ENCODE measurements at regions not wholly inside any gene's neighbourhood (a gene's known extent, or its start where the extent isn't known, plus 50 kb on each side); places are given as distances from the start of the nearest gene placed in this dataset.

DNA sequence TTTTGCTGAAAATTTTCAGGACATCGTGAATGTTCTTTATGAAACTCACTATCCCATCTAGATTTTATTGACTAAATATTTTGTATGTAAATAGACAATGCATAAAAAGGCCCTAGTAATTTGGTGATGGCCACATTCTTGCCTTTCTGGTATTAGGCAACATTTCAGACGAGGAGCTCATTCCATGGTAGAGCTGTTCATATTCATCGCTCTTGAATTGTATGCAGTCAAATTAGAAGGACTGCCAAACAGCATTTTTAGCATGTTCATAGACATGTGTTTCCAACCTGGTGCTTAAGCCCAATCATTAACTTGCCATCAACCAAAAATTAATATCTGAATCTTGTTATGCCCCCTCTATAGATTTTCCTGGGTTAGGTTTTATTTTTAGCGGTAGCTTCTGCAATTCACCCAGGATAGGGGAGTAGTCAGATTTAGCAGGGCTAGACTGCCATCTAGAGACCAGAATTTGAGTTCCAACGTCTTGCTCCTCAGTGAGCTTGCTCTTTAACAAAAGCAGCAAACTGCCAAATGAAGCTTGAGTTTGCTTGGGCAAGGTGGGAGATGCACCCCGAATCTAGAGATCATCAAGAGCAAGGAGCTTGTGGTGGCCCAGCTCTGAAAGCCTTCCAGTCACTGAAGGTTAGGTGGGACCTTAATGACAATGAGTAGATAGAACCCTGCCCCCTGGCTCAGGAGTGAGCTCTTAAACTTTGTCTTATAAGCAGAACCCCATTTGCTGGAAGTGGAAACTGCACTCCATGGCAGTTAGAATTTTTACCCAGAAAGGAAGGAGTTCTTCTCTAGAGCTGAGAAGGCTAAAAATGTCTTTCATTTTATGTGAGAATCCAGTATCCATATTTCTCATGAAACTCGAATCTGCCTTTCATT is 456.2 kb downstream of the RASEF start:
- no peak overlapping the region for H3K27ac ChIP-seq
- TF ChIP-seq POLR2A (IDR thresholded peaks at IDR 0.05): no peak
- TF ChIP-seq, protein P1, sequence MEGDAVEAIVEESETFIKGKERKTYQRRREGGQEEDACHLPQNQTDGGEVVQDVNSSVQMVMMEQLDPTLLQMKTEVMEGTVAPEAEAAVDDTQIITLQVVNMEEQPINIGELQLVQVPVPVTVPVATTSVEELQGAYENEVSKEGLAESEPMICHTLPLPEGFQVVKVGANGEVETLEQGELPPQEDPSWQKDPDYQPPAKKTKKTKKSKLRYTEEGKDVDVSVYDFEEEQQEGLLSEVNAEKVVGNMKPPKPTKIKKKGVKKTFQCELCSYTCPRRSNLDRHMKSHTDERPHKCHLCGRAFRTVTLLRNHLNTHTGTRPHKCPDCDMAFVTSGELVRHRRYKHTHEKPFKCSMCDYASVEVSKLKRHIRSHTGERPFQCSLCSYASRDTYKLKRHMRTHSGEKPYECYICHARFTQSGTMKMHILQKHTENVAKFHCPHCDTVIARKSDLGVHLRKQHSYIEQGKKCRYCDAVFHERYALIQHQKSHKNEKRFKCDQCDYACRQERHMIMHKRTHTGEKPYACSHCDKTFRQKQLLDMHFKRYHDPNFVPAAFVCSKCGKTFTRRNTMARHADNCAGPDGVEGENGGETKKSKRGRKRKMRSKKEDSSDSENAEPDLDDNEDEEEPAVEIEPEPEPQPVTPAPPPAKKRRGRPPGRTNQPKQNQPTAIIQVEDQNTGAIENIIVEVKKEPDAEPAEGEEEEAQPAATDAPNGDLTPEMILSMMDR (IDR thresholded peaks at IDR 0.05): peak in 1 of 3 experiments; percentile 30
- no peaks in the 10 kb centered on the region for H3K36me3 ChIP-seq (ENCODE audit: low read depth, missing control alignments)
- no peaks in the 10 kb centered on the region for H3K4me1 ChIP-seq
- no peak overlapping the region for H3K4me3 ChIP-seq
- no peaks in the 10 kb centered on the region for H3K9me3 ChIP-seq
- peak; percentile 58 for DNase-seq
- H3K27me3 ChIP-seq: no peaks in the 10 kb centered on the region
- intact Hi-C loops (cut with DNase I; ENCODE audit: low total_unique reads): no loop called here
- 56 to 59% methylated on average over 7 of the region's 7 CpGs for WGBS, 2 donors

DNA sequence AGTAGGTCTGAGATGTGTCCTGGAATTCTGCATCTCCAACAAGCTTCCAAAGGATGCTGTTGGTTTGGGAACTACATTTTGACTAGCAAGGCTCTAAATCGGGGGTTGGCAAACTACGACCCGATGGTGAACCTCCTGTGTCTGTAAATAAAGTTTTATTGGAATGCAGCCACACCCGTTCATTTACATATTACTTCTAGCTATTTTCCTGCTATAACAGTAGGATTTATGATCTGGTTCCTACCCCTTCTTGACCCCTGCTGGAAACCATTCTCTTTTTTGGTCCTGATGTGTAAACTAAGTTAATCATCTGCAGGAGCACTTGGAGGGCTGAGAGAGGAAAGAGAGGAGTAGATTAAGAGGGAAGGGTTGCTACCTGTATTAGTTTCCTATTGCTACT is 454.5 kb downstream of the RASEF start:
- no peak for DNase-seq
- Histone ChIP-seq H3K4me3 (no peak overlapping the region), H3K27ac (no peak overlapping the region), H3K4me1 (no peaks in the 10 kb centered on the region), H3K9me3 (no peaks in the 10 kb centered on the region), H3K27me3 (no peaks in the 10 kb centered on the region), H3K36me3 (ENCODE audit: low read depth, missing control alignments) (no peaks in the 10 kb centered on the region)
- no peak for TF ChIP-seq POLR2A (IDR thresholded peaks at IDR 0.05)
- TF ChIP-seq, protein P1 (IDR thresholded peaks at IDR 0.05): no peak
- WGBS, 2 donors: 92 to 94% methylated on average over 4 of the region's 4 CpGs
- intact Hi-C loops (cut with DNase I; ENCODE audit: low total_unique reads): no loop called here

DNA sequence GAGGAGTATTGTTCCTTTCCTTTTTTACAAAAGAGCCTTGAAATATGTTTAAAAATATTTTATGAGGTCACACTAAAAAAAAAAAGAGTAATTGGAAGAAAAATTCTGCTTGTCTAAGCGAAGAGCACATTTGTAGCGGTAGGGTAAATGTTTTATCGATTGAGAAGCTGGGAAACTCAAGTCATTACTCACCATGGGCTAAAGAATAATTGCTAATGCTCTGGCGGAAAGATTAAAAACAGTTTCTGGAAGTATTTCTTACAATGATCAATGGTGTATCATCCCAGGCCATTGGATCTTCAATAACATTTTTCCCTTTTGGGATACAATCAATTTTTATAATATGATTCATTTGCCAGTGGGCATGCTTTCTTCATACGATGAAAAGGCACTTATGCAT is 450.0 kb downstream of the RASEF start:
- TF ChIP-seq, protein P1 (IDR thresholded peaks at IDR 0.05): no peak
- no peak for TF ChIP-seq POLR2A (IDR thresholded peaks at IDR 0.05)
- H3K36me3 ChIP-seq (ENCODE audit: low read depth, missing control alignments): no peaks in the 10 kb centered on the region
- intact Hi-C loops (cut with DNase I; ENCODE audit: low total_unique reads): no loop called here
- no peak overlapping the region for H3K4me3 ChIP-seq
- no peaks in the 10 kb centered on the region for H3K9me3 ChIP-seq
- H3K4me1 ChIP-seq: no peaks in the 10 kb centered on the region
- 80 to 83% methylated on average over 5 of the region's 5 CpGs for WGBS, 2 donors
- no peak overlapping the region for H3K27ac ChIP-seq
- DNase-seq: no peak
- H3K27me3 ChIP-seq: no peaks in the 10 kb centered on the region

DNA sequence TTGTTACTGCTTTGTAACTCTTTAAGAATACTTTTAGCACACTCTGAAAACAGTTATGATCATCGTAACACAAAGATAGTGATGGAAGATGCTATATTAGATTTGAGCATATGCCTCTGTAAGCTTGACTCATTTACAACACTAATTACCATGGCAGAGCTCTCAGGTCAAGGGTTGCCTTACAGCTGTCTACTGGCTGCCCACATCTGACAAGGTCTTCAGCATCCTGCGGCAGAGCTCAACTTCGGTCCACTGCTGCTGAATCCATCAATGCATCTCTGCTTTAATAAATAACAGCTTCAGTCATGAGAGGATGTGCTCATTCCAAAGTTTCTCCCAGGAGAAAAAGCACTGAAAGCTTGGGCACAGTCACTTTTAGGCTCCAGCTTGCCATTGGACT is 449.4 kb downstream of the RASEF start:
- DNase-seq: no peak
- intact Hi-C loops (cut with DNase I; ENCODE audit: low total_unique reads): no loop called here
- 90 to 96% methylated on average over 3 of the region's 3 CpGs for WGBS, 2 donors
- Histone ChIP-seq H3K4me3 (no peak overlapping the region), H3K4me1 (no peaks in the 10 kb centered on the region), H3K36me3 (ENCODE audit: low read depth, missing control alignments) (no peaks in the 10 kb centered on the region), H3K9me3 (no peaks in the 10 kb centered on the region), H3K27me3 (no peaks in the 10 kb centered on the region), H3K27ac (no peak overlapping the region)
- TF ChIP-seq, protein P1 (IDR thresholded peaks at IDR 0.05): no peak
- TF ChIP-seq POLR2A (IDR thresholded peaks at IDR 0.05): no peak

DNA sequence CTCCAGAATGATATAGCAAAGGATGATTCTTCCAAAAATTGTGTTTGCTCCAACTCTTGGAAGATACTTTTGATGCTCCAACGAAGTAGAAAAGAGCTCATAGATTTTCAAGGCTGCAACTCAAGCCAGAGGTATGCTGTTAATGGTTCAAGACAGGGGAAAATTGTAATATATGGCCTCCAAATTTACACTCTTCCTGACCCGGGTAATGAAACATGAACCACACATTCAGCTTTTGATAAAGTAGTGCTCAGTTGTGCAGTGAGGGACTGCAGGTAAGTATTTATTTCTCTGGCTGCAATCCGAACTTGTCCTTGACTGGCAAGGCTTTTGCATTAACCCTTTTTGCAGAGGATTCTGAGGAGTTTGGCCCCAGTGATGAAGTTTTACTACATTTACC is 446.4 kb downstream of the RASEF start:
- no peak overlapping the region for H3K4me3 ChIP-seq
- no peak overlapping the region for H3K27ac ChIP-seq
- 52 to 76% methylated on average over 3 of the region's 3 CpGs for WGBS, 2 donors
- no peaks in the 10 kb centered on the region for H3K9me3 ChIP-seq
- no peak for DNase-seq
- no peaks in the 10 kb centered on the region for H3K4me1 ChIP-seq
- no peaks in the 10 kb centered on the region for H3K36me3 ChIP-seq (ENCODE audit: low read depth, missing control alignments)
- intact Hi-C loops (cut with DNase I; ENCODE audit: low total_unique reads): no loop called here
- H3K27me3 ChIP-seq: no peaks in the 10 kb centered on the region
- TF ChIP-seq, protein P1 (IDR thresholded peaks at IDR 0.05): no peak

All from testis (tissue), 2 donors.